ENCODE measurements at regions not wholly inside any gene's neighbourhood (a gene's known extent, or its start where the extent isn't known, plus 50 kb on each side); places are given as distances from the start of the nearest gene placed in this dataset.

- no peaks in the 10 kb centered on the region for H3K27me3 ChIP-seq (ENCODE audit: control insufficient read depth, insufficient read depth, low read length)
- no peak overlapping the region for H3K9ac ChIP-seq (ENCODE audit: low read length)
- H3K9me3 ChIP-seq (ENCODE audit: control insufficient read depth, low read depth, low read length): no peaks in the 10 kb centered on the region
- no peak overlapping the region for H3K4me3 ChIP-seq (ENCODE audit: low read length)
- no peak overlapping the region for H3K27ac ChIP-seq (ENCODE audit: low read length)
- no peaks in the 10 kb centered on the region for H3K4me1 ChIP-seq (ENCODE audit: control insufficient read depth, low read depth, low read length)
- no peaks in the 10 kb centered on the region for H3K36me3 ChIP-seq (ENCODE audit: control insufficient read depth, low read depth, low read length)
Observed at GRCh38 chr2:64838817-64839216, 150.4 kb upstream of the SLC1A4 start.

- Histone ChIP-seq H3K9ac (ENCODE audit: low read length) (no peak overlapping the region), H3K27me3 (ENCODE audit: control insufficient read depth, insufficient read depth, low read length) (no peaks in the 10 kb centered on the region), H3K27ac (ENCODE audit: low read length) (no peak overlapping the region), H3K9me3 (ENCODE audit: control insufficient read depth, low read depth, low read length) (no peaks in the 10 kb centered on the region), H3K4me1 (ENCODE audit: control insufficient read depth, low read depth, low read length) (no peaks in the 10 kb centered on the region), H3K36me3 (ENCODE audit: control insufficient read depth, low read depth, low read length) (no peaks in the 10 kb centered on the region), H3K4me3 (ENCODE audit: low read length) (no peak overlapping the region)
Observed at GRCh38 chr2:64839844-64840243, 149.4 kb upstream of the SLC1A4 start.

- no peak overlapping the region for H3K27ac ChIP-seq (ENCODE audit: low read length)
- H3K4me3 ChIP-seq (ENCODE audit: low read length): no peak overlapping the region
- no peaks in the 10 kb centered on the region for H3K27me3 ChIP-seq (ENCODE audit: control insufficient read depth, insufficient read depth, low read length)
- H3K9ac ChIP-seq (ENCODE audit: low read length): no peak overlapping the region
- no peaks in the 10 kb centered on the region for H3K9me3 ChIP-seq (ENCODE audit: control insufficient read depth, low read depth, low read length)
- no peaks in the 10 kb centered on the region for H3K36me3 ChIP-seq (ENCODE audit: control insufficient read depth, low read depth, low read length)
- H3K4me1 ChIP-seq (ENCODE audit: control insufficient read depth, low read depth, low read length): no peaks in the 10 kb centered on the region
Observed at GRCh38 chr2:64840426-64840881, 148.7 kb upstream of the SLC1A4 start.

DNA sequence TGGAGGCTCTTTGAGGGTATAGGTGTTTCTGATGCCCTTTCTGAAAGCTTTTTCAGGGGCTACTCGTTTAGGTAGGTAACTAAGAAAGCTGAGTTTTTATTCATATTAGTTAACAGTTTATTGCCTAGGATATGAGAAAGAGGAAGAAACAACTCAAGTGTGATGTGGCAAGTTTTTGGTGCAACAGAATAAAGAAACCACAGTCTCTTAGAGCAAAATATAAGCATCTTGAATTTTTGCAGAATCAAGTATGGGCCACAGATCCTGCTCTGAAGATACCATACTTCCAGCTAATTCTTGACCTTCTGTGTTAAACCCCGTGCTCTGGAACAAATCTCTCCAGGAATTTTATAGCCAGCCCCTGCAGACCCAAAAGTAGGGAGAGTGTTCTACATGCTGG is 147.7 kb upstream of the SLC1A4 start:
- Histone ChIP-seq H3K4me3 (ENCODE audit: low read length) (no peak overlapping the region), H3K9me3 (ENCODE audit: control insufficient read depth, low read depth, low read length) (no peaks in the 10 kb centered on the region), H3K9ac (ENCODE audit: low read length) (no peak overlapping the region), H3K4me1 (ENCODE audit: control insufficient read depth, low read depth, low read length) (peaks cover 5% of the 10 kb centered on the region), H3K27me3 (ENCODE audit: control insufficient read depth, insufficient read depth, low read length) (no peaks in the 10 kb centered on the region), H3K36me3 (ENCODE audit: control insufficient read depth, low read depth, low read length) (no peaks in the 10 kb centered on the region), H3K27ac (ENCODE audit: low read length) (no peak overlapping the region)

DNA sequence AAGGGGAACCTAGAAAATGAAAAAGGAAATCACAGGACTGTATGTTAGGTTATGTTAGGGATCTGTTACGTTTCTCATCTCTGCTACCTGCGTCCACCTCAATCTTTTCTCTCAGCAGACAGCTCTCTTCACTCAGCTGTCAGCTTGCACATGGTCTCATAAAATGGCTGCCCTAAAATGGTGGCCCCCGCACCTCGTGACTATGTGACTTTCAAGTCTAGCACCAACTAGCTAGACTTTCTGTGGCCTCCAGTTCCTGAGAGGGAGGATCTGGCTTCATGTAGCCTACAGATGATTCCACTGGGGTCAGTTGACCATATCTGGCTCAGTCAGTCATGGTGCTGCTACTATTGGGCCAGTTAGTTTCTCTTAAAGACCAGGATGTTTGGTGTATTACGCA is 147.2 kb upstream of the SLC1A4 start:
- no peak overlapping the region for H3K4me3 ChIP-seq (ENCODE audit: low read length)

GRCh38 chr2:64844087-64844486 is 145.1 kb upstream of the SLC1A4 start:
- peaks cover 6% of the 10 kb centered on the region for H3K4me1 ChIP-seq (ENCODE audit: control insufficient read depth, low read depth, low read length)
- no peak overlapping the region for H3K9ac ChIP-seq (ENCODE audit: low read length)
- H3K36me3 ChIP-seq (ENCODE audit: control insufficient read depth, low read depth, low read length): no peaks in the 10 kb centered on the region
- H3K27ac ChIP-seq (ENCODE audit: low read length): no peak overlapping the region
- no peak overlapping the region for H3K4me3 ChIP-seq (ENCODE audit: low read length)
- no peaks in the 10 kb centered on the region for H3K27me3 ChIP-seq (ENCODE audit: control insufficient read depth, insufficient read depth, low read length)
- H3K9me3 ChIP-seq (ENCODE audit: control insufficient read depth, low read depth, low read length): no peaks in the 10 kb centered on the region

More for the DNA sequence above, 147.2 kb upstream of the SLC1A4 start:
- Histone ChIP-seq H3K27me3 (ENCODE audit: control insufficient read depth, insufficient read depth, low read length) (no peaks in the 10 kb centered on the region), H3K36me3 (ENCODE audit: control insufficient read depth, low read depth, low read length) (no peaks in the 10 kb centered on the region), H3K27ac (ENCODE audit: low read length) (no peak overlapping the region), H3K4me1 (ENCODE audit: control insufficient read depth, low read depth, low read length) (peaks cover 6% of the 10 kb centered on the region), H3K9ac (ENCODE audit: low read length) (no peak overlapping the region), H3K9me3 (ENCODE audit: control insufficient read depth, low read depth, low read length) (no peaks in the 10 kb centered on the region)

DNA sequence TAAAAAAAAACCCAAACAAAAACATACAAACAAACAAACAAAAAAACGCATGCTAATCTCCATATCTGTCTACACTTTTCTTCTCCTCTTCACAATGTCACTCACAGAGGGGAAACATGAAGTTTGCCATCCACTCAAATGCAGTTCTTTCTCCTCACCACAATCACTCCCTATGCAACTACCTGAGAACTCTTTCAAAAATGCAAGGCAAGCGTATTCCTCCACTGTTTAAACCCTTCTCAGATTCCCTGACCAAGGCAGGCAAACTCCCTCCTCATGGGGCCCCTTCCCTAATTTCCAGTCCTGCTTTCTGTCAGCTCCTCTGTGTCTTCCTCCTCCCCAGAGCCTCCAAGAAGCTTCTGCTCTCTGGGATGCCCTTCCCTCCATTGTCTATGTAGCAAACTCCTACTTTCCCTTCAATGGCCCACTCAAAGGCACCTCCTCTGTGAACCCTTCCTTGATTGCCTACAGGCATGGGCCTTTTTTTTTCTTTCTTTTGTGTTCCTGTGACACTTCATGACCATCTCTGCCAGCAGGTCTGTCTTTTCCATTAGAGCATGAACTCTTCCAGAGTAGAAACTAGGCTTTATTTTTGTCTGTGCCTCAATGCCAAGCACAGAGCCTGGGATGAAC is 143.8 kb upstream of the SLC1A4 start:
- H3K9ac ChIP-seq (ENCODE audit: low read length): no peak overlapping the region
- no peak overlapping the region for H3K4me3 ChIP-seq (ENCODE audit: low read length)
- H3K9me3 ChIP-seq (ENCODE audit: control insufficient read depth, low read depth, low read length): no peaks in the 10 kb centered on the region
- H3K27me3 ChIP-seq (ENCODE audit: control insufficient read depth, insufficient read depth, low read length): no peaks in the 10 kb centered on the region
- peaks cover 6% of the 10 kb centered on the region for H3K4me1 ChIP-seq (ENCODE audit: control insufficient read depth, low read depth, low read length)
- no peak overlapping the region for H3K27ac ChIP-seq (ENCODE audit: low read length)
- H3K36me3 ChIP-seq (ENCODE audit: control insufficient read depth, low read depth, low read length): no peaks in the 10 kb centered on the region

DNA sequence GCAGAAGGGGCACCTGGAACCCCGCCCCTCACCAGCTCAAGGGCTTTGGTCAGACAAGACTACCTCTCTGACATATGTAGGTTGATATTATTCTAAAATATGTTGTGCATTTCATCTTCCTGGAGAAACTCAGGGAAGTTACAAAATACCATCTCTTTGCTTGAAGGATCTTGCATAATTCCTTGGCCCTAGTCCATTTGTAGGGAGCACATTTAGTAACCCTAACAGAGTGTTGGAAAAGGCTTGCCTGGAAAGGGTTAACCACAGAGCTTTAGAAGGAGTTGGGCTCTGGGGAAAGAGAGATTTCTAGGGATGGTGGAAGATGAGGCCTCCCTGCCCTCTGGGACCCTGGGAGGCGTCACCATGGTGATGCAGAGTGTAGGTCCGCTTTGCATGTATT is 143.0 kb upstream of the SLC1A4 start:
- H3K36me3 ChIP-seq (ENCODE audit: control insufficient read depth, low read depth, low read length): no peaks in the 10 kb centered on the region
- no peak overlapping the region for H3K9ac ChIP-seq (ENCODE audit: low read length)
- H3K27me3 ChIP-seq (ENCODE audit: control insufficient read depth, insufficient read depth, low read length): no peaks in the 10 kb centered on the region
- no peak overlapping the region for H3K27ac ChIP-seq (ENCODE audit: low read length)
- no peaks in the 10 kb centered on the region for H3K9me3 ChIP-seq (ENCODE audit: control insufficient read depth, low read depth, low read length)
- no peak overlapping the region for H3K4me3 ChIP-seq (ENCODE audit: low read length)
- H3K4me1 ChIP-seq (ENCODE audit: control insufficient read depth, low read depth, low read length): peaks cover 6% of the 10 kb centered on the region

- Histone ChIP-seq H3K9me3 (ENCODE audit: control insufficient read depth, low read depth, low read length) (no peaks in the 10 kb centered on the region), H3K9ac (ENCODE audit: low read length) (no peak overlapping the region), H3K4me1 (ENCODE audit: control insufficient read depth, low read depth, low read length) (peaks cover 6% of the 10 kb centered on the region), H3K4me3 (ENCODE audit: low read length) (no peak overlapping the region), H3K36me3 (ENCODE audit: control insufficient read depth, low read depth, low read length) (no peaks in the 10 kb centered on the region), H3K27ac (ENCODE audit: low read length) (no peak overlapping the region), H3K27me3 (ENCODE audit: control insufficient read depth, insufficient read depth, low read length) (no peaks in the 10 kb centered on the region)
Observed at GRCh38 chr2:64847930-64848329, 141.3 kb upstream of the SLC1A4 start.

GRCh38 chr2:64848363-64848762 is 140.8 kb upstream of the SLC1A4 start:
- Histone ChIP-seq H3K4me1 (ENCODE audit: control insufficient read depth, low read depth, low read length) (peaks cover 6% of the 10 kb centered on the region), H3K9me3 (ENCODE audit: control insufficient read depth, low read depth, low read length) (no peaks in the 10 kb centered on the region), H3K4me3 (ENCODE audit: low read length) (no peak overlapping the region), H3K36me3 (ENCODE audit: control insufficient read depth, low read depth, low read length) (no peaks in the 10 kb centered on the region), H3K27ac (ENCODE audit: low read length) (no peak overlapping the region), H3K27me3 (ENCODE audit: control insufficient read depth, insufficient read depth, low read length) (no peaks in the 10 kb centered on the region), H3K9ac (ENCODE audit: low read length) (no peak overlapping the region)

DNA sequence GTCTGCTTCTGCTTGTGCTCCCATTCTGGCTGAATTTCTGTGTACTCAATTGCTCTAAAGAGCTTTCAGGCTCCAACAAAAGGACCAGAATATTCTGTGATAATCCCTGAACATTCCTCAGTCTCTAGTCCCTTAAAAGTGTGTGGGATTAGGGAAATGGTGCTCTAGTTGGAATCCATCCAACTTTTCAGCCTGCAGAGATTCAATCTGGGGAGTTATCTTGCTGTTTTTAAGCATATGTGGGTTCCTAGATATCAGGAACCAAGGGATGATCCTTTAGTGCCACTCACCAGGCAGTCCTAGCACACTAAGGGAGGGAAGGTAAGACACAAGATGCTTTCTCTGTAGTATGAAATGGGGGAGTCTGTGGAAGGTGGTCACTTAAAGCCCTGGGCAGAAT is 140.3 kb upstream of the SLC1A4 start:
- no peak overlapping the region for H3K4me3 ChIP-seq (ENCODE audit: low read length)
- no peaks in the 10 kb centered on the region for H3K36me3 ChIP-seq (ENCODE audit: control insufficient read depth, low read depth, low read length)
- H3K9me3 ChIP-seq (ENCODE audit: control insufficient read depth, low read depth, low read length): no peaks in the 10 kb centered on the region
- H3K27me3 ChIP-seq (ENCODE audit: control insufficient read depth, insufficient read depth, low read length): no peaks in the 10 kb centered on the region
- H3K4me1 ChIP-seq (ENCODE audit: control insufficient read depth, low read depth, low read length): peaks cover 6% of the 10 kb centered on the region
- H3K27ac ChIP-seq (ENCODE audit: low read length): no peak overlapping the region
- no peak overlapping the region for H3K9ac ChIP-seq (ENCODE audit: low read length)

GRCh38 chr2:64850642-64851041 is 138.6 kb upstream of the SLC1A4 start:
- Histone ChIP-seq H3K9ac (ENCODE audit: low read length) (no peak overlapping the region), H3K9me3 (ENCODE audit: control insufficient read depth, low read depth, low read length) (no peaks in the 10 kb centered on the region), H3K27ac (ENCODE audit: low read length) (no peak overlapping the region), H3K4me3 (ENCODE audit: low read length) (no peak overlapping the region), H3K27me3 (ENCODE audit: control insufficient read depth, insufficient read depth, low read length) (no peaks in the 10 kb centered on the region), H3K4me1 (ENCODE audit: control insufficient read depth, low read depth, low read length) (peaks cover 6% of the 10 kb centered on the region), H3K36me3 (ENCODE audit: control insufficient read depth, low read depth, low read length) (no peaks in the 10 kb centered on the region)
